ENCODE measurements at regions not wholly inside any gene's neighbourhood (a gene's known extent, or its start where the extent isn't known, plus 50 kb on each side); places are given as distances from the start of the nearest gene placed in this dataset.

DNA sequence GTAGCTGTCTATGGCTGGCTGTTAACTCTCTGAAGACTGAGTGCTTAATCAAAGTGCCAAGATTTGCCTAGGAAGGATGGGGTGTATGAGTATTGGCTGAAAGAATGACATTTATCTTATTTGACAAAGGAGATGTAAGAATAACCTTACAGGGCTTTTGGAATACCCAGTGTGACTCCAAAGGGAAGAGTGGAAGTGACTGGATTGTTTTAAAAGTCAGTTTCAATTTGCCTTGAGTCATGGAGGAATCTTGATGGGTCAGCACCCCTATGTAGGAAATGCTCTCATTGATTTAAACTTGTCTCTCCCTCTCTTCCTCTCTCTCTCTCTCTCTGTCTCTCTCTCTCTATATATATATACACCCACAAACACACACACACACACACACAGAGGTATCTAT lies 118.4 kb upstream of the CLDN10 start:
- Histone ChIP-seq H3K36me3 (no peaks in the 10 kb centered on the region), H3K4me1 (no peaks in the 10 kb centered on the region; the same call in 1 of the 2 replicates), H3K27me3 (no peaks in the 10 kb centered on the region), H3K4me3 (ENCODE audit: low read depth, low read length) (no peak overlapping the region), H3K9me3 (no peaks in the 10 kb centered on the region)
- TF ChIP-seq, protein P1, sequence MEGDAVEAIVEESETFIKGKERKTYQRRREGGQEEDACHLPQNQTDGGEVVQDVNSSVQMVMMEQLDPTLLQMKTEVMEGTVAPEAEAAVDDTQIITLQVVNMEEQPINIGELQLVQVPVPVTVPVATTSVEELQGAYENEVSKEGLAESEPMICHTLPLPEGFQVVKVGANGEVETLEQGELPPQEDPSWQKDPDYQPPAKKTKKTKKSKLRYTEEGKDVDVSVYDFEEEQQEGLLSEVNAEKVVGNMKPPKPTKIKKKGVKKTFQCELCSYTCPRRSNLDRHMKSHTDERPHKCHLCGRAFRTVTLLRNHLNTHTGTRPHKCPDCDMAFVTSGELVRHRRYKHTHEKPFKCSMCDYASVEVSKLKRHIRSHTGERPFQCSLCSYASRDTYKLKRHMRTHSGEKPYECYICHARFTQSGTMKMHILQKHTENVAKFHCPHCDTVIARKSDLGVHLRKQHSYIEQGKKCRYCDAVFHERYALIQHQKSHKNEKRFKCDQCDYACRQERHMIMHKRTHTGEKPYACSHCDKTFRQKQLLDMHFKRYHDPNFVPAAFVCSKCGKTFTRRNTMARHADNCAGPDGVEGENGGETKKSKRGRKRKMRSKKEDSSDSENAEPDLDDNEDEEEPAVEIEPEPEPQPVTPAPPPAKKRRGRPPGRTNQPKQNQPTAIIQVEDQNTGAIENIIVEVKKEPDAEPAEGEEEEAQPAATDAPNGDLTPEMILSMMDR (IDR thresholded peaks at IDR 0.05; ENCODE audit: low read depth, low read length), result no peak
- no peak for DNase-seq

DNA sequence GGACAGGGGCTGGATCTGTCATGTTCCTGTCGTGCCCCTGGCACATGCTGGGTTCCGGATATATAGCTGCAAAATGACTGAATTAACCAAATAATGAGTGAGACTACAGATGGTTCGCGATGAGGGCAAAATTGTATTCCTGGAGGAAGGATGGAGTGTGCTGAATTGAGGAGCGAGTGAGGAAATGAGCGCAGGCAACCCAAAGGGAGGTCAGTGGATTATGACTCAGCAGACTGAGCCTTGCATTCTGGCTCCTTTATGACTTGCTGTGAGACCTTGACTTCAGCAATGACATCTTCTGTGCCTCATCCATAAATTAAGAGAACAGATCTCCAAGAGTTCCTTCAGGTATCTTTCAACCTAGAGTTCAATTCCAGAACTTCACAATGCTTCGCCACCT lies 115.0 kb upstream of the CLDN10 start:
- no peaks in the 10 kb centered on the region for H3K9me3 ChIP-seq
- H3K27me3 ChIP-seq, result no peaks in the 10 kb centered on the region
- DNase-seq, result no peak
- H3K36me3 ChIP-seq, result no peaks in the 10 kb centered on the region
- no peaks in the 10 kb centered on the region; the same call in 1 of the 2 replicates for H3K4me1 ChIP-seq
- H3K4me3 ChIP-seq (ENCODE audit: low read depth, low read length), result no peak overlapping the region
- TF ChIP-seq, protein P1 (IDR thresholded peaks at IDR 0.05; ENCODE audit: low read depth, low read length), result no peak

DNA sequence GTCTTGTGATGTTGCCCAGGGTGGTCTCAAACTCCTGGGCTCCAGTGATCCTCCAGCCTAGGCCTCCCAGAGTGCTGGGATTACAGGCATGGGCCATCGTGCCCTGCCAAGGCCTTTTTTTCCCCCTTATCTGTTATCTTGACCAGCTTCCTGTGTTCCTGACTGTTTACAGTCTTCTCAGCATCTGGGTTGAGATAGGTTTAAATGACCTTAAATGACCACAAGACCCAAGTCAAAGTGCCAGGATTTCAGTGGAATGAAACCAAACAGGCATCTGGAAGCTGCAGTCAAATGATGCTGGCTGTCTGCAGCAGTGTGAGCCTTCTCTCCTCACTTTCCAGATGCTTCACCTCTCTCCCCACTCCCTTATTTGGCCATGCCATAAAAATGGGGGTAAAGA lies 114.2 kb upstream of the CLDN10 start:
- Histone ChIP-seq H3K27me3 (no peaks in the 10 kb centered on the region), H3K4me3 (ENCODE audit: low read depth, low read length) (no peak overlapping the region), H3K9me3 (no peaks in the 10 kb centered on the region), H3K4me1 (no peaks in the 10 kb centered on the region; the same call in 1 of the 2 replicates), H3K36me3 (no peaks in the 10 kb centered on the region)
- TF ChIP-seq, protein P1 (IDR thresholded peaks at IDR 0.05; ENCODE audit: low read depth, low read length), result no peak
- no peak for DNase-seq

DNA sequence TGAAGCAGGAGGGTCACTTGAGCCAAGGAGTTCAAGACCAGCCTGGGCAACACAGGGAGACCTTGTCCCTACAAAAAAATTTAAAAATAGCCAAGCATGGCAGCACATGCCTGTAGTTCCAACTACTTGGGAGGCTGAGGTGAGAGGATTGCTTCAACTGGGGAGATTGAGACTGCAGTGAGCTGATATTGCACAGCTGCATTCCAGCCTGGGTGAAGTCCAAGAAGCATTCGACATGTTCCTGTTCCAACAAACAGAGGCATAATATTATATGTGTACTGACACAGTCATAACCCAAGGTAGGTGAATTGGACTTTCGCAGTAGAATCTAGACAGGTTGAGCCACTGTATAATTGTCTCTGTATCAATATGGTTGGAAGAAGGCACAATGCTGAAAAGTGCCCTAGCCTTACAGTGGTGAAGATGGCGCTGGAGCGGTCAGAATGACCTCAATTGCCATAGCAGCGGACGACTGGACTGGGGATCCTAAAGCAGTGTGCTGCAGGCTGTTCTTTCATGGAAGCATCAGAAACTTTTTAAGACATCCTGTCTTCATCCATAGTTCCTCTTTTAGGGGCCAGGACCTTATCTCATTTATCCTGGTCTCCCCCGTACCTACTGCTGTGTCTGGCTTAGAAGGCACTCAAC lies 112.0 kb upstream of the CLDN10 start:
- Histone ChIP-seq H3K36me3 (no peaks in the 10 kb centered on the region), H3K4me3 (ENCODE audit: low read depth, low read length) (no peak overlapping the region), H3K27me3 (no peaks in the 10 kb centered on the region), H3K4me1 (no peaks in the 10 kb centered on the region; the same call in 1 of the 2 replicates), H3K9me3 (no peaks in the 10 kb centered on the region)
- DNase-seq, result no peak
- TF ChIP-seq, protein P1 (IDR thresholded peaks at IDR 0.05; ENCODE audit: low read depth, low read length), result no peak

DNA sequence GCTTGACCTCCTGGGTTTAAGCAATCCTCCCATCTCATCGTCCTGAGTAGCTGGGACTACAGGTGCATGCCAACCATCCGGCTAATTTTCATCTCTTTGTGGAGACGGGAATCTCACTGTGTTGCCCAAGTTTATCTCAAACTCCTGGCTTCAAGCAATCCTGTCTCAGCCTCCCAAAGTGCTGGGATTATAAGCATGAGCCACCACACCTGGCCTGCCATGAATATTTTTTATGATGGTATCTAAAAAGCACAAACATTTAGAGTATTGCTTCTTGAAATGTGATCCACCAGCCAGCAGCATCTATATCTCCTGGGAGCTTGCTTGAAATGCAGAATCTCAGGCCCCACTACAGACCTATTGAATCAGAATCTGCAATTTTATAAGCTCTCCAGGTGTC lies 111.2 kb upstream of the CLDN10 start:
- no peaks in the 10 kb centered on the region; the same call in 1 of the 2 replicates for H3K4me1 ChIP-seq
- no peaks in the 10 kb centered on the region for H3K9me3 ChIP-seq
- no peaks in the 10 kb centered on the region for H3K36me3 ChIP-seq
- no peaks in the 10 kb centered on the region for H3K27me3 ChIP-seq
- TF ChIP-seq, protein P1 (IDR thresholded peaks at IDR 0.05; ENCODE audit: low read depth, low read length), result no peak
- DNase-seq, result no peak
- H3K4me3 ChIP-seq (ENCODE audit: low read depth, low read length), result no peak overlapping the region

DNA sequence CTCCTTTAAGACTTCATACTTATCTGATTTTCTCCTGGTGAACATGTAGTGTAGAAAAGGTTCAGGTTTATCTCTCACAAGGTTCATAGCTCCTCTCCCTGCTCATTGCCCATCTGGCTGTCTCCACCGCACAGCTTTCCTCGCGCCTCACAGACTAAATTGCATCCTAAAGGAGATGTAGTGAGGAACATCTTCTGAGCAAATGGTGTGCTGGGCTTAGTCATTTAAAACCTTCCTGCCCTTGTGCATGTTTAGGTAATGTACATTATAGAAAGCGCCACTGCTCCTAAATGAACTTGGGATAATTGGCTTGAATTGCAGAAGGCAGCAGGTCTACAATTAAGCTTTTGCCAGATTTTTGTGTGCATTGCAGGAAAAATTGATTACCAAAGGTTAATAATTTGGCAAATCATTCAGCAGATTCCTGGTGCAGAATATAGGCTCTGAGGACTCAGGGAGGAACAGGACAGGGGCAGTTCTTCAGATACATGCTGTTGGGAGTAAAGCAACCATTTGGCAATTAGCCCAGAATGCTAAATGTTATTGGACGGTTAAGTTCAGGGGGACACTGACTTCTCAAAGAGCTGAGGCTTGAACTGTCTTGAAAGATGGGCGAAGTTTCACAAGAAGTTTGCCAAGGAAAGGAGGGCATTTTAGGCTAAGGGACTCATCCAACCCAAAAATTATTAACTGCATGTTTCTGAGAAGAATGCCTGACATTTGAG lies 108.4 kb upstream of the CLDN10 start:
- TF ChIP-seq, protein P1 (IDR thresholded peaks at IDR 0.05; ENCODE audit: low read depth, low read length), result no peak
- no peaks in the 10 kb centered on the region for H3K36me3 ChIP-seq
- DNase-seq, result no peak
- no peaks in the 10 kb centered on the region for H3K27me3 ChIP-seq
- H3K4me3 ChIP-seq (ENCODE audit: low read depth, low read length), result no peak overlapping the region
- H3K9me3 ChIP-seq, result no peaks in the 10 kb centered on the region
- H3K4me1 ChIP-seq, result no peaks in the 10 kb centered on the region
